ENCODE measurements at regions not wholly inside any gene's neighbourhood (a gene's known extent, or its start where the extent isn't known, plus 50 kb on each side); places are given as distances from the start of the nearest gene placed in this dataset.

GRCh38 chr4:41844327-41844726, 90.9 kb upstream of the TMEM33 start:
- Histone ChIP-seq H3K27ac (no peak overlapping the region), H3K36me3 (no peaks in the 10 kb centered on the region), H3K9me3 (no peaks in the 10 kb centered on the region), H3K4me3 (no peak overlapping the region), H3K4me1 (no peaks in the 10 kb centered on the region), H3K27me3 (peaks cover 0 to 69% (median 19%) of the 10 kb centered on the region in 7 donors)
- intact Hi-C loops (cut with DNase I) = no loop called here
- ATAC-seq (no peak), DNase-seq (no peak)
- TF ChIP-seq CTCF (IDR thresholded peaks at IDR 0.05) = no peak

DNA sequence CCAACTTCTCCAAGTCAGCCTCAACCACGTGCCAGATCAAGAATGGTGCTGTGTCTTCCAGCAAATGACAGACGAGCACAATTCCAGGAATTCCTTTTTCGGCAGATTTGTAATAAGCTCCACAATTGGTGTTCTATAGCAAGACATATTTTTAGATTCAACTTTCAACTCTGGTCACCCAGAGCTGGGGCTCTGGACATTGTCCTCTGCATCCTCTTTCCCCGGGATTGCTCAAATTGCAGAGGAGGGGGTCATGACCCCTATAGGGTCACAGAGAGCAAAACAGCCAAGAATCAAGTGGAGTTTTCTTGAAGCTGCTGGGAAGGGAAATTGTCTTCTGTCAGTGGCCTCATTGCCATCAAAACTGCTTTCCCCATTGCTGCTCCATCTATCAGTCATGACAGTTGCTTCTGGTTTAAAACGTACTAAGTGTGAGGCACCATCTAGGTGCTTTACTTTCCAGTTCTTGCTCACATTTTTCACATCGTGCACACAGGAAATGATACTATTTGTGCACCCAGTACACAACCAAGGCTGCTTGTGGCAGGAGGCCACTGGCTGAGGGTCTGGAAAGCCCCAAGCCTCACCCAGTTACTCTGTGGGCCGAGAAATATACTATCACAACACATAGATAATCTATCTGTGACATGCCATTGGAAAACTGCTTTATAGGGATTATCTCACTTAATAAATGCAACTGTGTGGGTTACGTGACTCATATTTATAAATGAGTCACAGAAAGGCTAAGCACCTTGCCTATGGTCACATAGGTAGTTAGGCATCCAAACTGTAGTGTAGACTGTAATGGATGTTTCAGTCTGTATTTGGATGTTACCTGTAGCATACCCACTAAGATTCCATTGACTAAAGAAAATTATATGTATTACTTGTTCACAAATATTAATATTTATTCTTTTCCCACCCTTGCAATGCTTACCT, 91.7 kb upstream of the PHOX2B start:
- H3K4me1 ChIP-seq = no peaks in the 10 kb centered on the region
- H3K4me3 ChIP-seq = no peak overlapping the region
- TF ChIP-seq CTCF (IDR thresholded peaks at IDR 0.05) = no peak
- H3K36me3 ChIP-seq = no peaks in the 10 kb centered on the region
- peaks cover 0 to 61% (median 18%) of the 10 kb centered on the region in 7 donors for H3K27me3 ChIP-seq
- H3K9me3 ChIP-seq = no peaks in the 10 kb centered on the region
- DNase-seq = no peak
- intact Hi-C loops (cut with DNase I) = no loop called here
- WGBS, 2 donors = 36 to 37% methylated on average over 8 of the region's 8 CpGs
- ATAC-seq = no peak
- no peak overlapping the region for H3K27ac ChIP-seq

- peaks cover 0 to under 1% (median 0%) of the 10 kb centered on the region in 11 donors for H3K9me3 ChIP-seq
- no peak overlapping the region for H3K4me3 ChIP-seq
- no peaks in the 10 kb centered on the region for H3K4me1 ChIP-seq
- ATAC-seq = no peak
- TF ChIP-seq CTCF (IDR thresholded peaks at IDR 0.05) = no peak
- peaks cover 0 to 51% (median 14%) of the 10 kb centered on the region in 7 donors for H3K27me3 ChIP-seq
- no peak for DNase-seq
- H3K36me3 ChIP-seq = no peaks in the 10 kb centered on the region
- intact Hi-C loops (cut with DNase I) = no loop called here
- H3K27ac ChIP-seq = no peak overlapping the region
Measured at GRCh38 chr4:41838590-41838989, 90.1 kb upstream of the PHOX2B start.

DNA sequence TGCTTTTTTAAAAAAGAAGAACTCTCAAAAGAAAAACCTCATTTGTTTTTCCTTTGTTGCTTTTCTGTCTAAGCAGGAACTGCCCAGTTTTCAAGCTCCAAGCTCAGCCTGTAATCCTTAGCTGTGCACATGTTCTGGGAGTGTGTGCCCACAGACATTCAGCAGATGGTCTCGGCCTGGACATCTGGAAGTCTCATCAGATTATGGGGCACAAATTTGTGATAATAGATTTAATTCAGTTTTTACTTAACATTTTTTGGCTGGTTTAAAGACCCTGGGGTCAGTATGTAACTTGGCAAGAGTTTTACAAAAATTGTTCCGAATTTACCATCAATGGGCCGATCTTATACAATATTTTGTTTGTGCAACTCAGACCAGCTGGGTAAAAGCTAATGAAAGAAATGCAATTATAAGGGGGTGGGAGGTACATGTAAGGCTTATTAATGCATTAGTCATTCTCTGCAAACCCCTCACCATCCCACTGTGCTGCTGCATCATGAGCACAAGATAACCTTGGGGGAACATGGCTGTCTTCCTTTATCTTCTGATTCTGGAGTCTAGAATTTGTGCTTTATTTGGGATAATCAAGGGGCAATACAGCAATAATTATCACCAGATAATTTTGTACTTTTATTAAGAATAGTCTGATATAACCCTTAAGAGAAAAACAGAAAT, 86.9 kb upstream of the PHOX2B start:
- no peak for TF ChIP-seq CTCF (IDR thresholded peaks at IDR 0.05)

More for the DNA sequence above, 86.9 kb upstream of the PHOX2B start:
- no peak for DNase-seq
- H3K9me3 ChIP-seq = peaks cover 0 to 6% (median 0%) of the 10 kb centered on the region in 11 donors
- H3K27me3 ChIP-seq = peaks cover 0 to 41% (median 14%) of the 10 kb centered on the region in 7 donors
- H3K27ac ChIP-seq = no peak overlapping the region
- no peak for ATAC-seq
- intact Hi-C loops (cut with DNase I) = no loop called here
- no peak overlapping the region for H3K4me3 ChIP-seq
- no peaks in the 10 kb centered on the region for H3K36me3 ChIP-seq
- no peaks in the 10 kb centered on the region for H3K4me1 ChIP-seq
- 87 to 88% methylated on average over 3 of the region's 3 CpGs for WGBS, 2 donors
